Fibroblast of villous mesenchyme (primary cell): ENCODE measurements at regions not wholly inside any gene's neighbourhood (a gene's known extent, or its start where the extent isn't known, plus 50 kb on each side); places are given as distances from the start of the nearest gene placed in this dataset.

Experiments used
- DNase-seq: peaks from one replicate; pipeline ENCODE4 v3.0.0-alpha.2; 2010; ENCODE audit warnings: low read depth
- H3K4me3 ChIP-seq: 2 replicates; pipeline ENCODE4 v1.5.1; 2011; ENCODE audit warnings: low read depth, mild to moderate bottlenecking, low read length
- TF ChIP-seq, protein P1 (sequence below): IDR thresholded peaks from 2 replicates; pipeline ENCODE4 v1.5.1; 2012; ENCODE audit warnings: low read depth, mild to moderate bottlenecking, low read length; ENCODE audit not compliant: insufficient read depth

DNA sequence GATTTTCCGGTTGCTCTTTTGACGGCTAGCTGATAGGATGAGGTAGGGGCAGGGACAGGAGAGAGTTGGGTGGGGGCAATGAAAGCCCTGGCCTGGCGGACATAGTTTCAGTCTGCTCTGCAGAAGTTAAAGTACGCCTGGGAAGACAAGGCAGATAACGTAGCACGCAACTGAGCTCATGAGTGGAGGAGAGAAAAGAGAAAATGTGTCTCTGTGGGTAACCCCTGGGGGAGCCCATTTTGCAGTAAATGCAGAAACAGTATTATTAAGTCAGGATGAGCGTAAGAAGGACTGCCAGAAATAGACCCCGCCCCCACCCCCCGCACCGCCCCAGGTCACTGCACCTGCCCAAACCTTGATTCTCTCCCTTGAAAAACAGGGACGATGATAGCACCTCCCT lies 51.7 kb upstream of the TARBP1 start:
- H3K4me3 ChIP-seq: no peak overlapping the region
- DNase-seq: no peak
- TF ChIP-seq, protein P1, sequence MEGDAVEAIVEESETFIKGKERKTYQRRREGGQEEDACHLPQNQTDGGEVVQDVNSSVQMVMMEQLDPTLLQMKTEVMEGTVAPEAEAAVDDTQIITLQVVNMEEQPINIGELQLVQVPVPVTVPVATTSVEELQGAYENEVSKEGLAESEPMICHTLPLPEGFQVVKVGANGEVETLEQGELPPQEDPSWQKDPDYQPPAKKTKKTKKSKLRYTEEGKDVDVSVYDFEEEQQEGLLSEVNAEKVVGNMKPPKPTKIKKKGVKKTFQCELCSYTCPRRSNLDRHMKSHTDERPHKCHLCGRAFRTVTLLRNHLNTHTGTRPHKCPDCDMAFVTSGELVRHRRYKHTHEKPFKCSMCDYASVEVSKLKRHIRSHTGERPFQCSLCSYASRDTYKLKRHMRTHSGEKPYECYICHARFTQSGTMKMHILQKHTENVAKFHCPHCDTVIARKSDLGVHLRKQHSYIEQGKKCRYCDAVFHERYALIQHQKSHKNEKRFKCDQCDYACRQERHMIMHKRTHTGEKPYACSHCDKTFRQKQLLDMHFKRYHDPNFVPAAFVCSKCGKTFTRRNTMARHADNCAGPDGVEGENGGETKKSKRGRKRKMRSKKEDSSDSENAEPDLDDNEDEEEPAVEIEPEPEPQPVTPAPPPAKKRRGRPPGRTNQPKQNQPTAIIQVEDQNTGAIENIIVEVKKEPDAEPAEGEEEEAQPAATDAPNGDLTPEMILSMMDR: no peak

DNA sequence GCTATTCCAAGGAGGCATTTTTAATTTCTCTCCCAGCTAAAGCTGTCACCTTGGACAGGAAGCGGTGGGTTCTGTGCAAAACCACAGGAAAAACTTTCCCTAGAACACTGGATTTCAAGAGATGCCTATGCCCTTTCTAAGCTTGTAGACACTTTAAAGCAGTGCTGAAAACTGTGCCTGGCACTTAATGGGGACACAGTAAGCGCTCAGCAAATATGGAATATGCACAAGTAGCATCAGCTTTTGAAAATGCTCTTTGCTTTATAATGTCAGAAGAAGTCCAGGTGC lies 50.9 kb upstream of the TARBP1 start:
- H3K4me3 ChIP-seq: no peak overlapping the region
- TF ChIP-seq, protein P1: no peak
- no peak for DNase-seq

DNA sequence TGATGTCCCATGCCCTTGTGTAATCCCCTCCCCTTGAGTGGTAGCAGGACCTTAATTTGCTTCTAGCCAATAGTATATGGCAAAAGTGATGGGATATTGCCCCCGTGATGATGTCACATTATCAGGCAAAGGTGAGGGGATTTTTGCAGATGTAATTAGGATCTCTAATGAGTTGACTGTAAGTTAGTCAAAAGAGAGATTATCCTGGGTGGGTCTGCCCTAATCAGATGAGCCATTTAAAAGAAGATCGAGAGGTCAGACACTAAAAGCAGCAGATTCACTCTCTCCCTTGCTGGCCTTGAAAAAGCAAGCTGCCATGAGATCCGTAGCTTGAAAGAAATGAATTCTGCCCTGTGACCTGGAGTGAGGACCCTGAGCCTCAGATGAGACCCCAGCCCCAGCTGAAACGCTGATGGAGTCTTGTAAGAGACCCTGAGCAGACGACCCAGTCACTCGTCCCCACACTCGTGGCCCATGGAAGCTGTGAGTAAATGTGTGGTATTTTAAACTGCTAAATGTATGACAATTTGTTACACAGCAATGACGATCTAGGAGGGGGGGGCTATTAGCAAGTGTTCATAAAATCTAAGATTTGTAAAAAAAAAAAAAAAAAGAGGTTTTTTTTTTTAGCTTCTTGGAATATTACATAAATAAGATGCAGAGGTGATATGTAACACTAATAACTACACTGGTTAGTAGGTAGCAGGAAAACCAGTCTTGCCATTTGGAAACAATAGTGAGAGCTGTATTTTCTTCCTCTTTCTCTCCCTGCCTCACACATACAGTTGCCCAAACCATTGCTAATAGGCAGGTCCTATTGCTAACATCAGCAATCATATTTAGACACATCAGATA lies 50.3 kb upstream of the TARBP1 start:
- no peak for DNase-seq
- no peak overlapping the region for H3K4me3 ChIP-seq
- TF ChIP-seq, protein P1: no peak
